CD4-positive, alpha-beta T cell treated with Interferon gamma for 1 hour (primary cell): ENCODE measurements at regions not wholly inside any gene's neighbourhood (a gene's known extent, or its start where the extent isn't known, plus 50 kb on each side); places are given as distances from the start of the nearest gene placed in this dataset.

ENCODE experiments used
- DNase-seq: peaks from one replicate; pipeline ENCODE4 v3.0.0-alpha.2; 2020

- no peak for DNase-seq
Measured at GRCh38 chr2:121001641-121002040, 266.0 kb downstream of the GLI2 start.

GRCh38 chr2:121002597-121002996 is 266.9 kb downstream of the GLI2 start:
- no peak for DNase-seq

- no peak for DNase-seq
Measured at GRCh38 chr2:121003391-121003790, 267.7 kb downstream of the GLI2 start.

GRCh38 chr2:121004359-121004758 is 268.7 kb downstream of the GLI2 start:
- no peak for DNase-seq

GRCh38 chr2:121004950-121005349 is 269.3 kb downstream of the GLI2 start:
- no peak for DNase-seq

GRCh38 chr2:121005453-121005852 is 269.8 kb downstream of the GLI2 start:
- no peak for DNase-seq

GRCh38 chr2:121006743-121007489 is 271.2 kb downstream of the GLI2 start:
- DNase-seq, result no peak

GRCh38 chr2:121007490-121007853 is 271.8 kb downstream of the GLI2 start:
- DNase-seq, result no peak

- DNase-seq, result no peak
Measured at GRCh38 chr2:121008975-121009374, 273.3 kb downstream of the GLI2 start.

GRCh38 chr2:121010998-121011397 is 274.0 kb downstream of the TFCP2L1 start:
- DNase-seq, result no peak

GRCh38 chr2:121014876-121015275 is 270.1 kb downstream of the TFCP2L1 start:
- DNase-seq, result no peak

- DNase-seq, result no peak
Measured at GRCh38 chr2:121015971-121016485, 269.0 kb downstream of the TFCP2L1 start.

GRCh38 chr2:121017396-121017795 is 267.6 kb downstream of the TFCP2L1 start:
- DNase-seq, result no peak

GRCh38 chr2:121018136-121019061 is 266.6 kb downstream of the TFCP2L1 start:
- no peak for DNase-seq

- no peak for DNase-seq
Measured at GRCh38 chr2:121019071-121019470, 265.9 kb downstream of the TFCP2L1 start.

GRCh38 chr2:121019756-121020155 is 265.2 kb downstream of the TFCP2L1 start:
- DNase-seq, result no peak

GRCh38 chr2:121021685-121022084 is 263.3 kb downstream of the TFCP2L1 start:
- no peak for DNase-seq

- no peak for DNase-seq
Measured at GRCh38 chr2:121028577-121028976, 256.4 kb downstream of the TFCP2L1 start.

GRCh38 chr2:121030523-121030922 is 254.5 kb downstream of the TFCP2L1 start:
- DNase-seq, result no peak

- no peak for DNase-seq
Measured at GRCh38 chr2:121031568-121032340, 253.2 kb downstream of the TFCP2L1 start.

GRCh38 chr2:121033461-121033996 is 251.5 kb downstream of the TFCP2L1 start:
- DNase-seq, result no peak

GRCh38 chr2:121034551-121034950 is 250.5 kb downstream of the TFCP2L1 start:
- DNase-seq, result no peak

- no peak for DNase-seq
Measured at GRCh38 chr2:121036226-121036692, 248.7 kb downstream of the TFCP2L1 start.
